NCI-H226 (cell line): ENCODE measurements at regions not wholly inside any gene's neighbourhood (a gene's known extent, or its start where the extent isn't known, plus 50 kb on each side); places are given as distances from the start of the nearest gene placed in this dataset.
"Not testable (repeated sequence)": the region's sequence is repeated elsewhere in the genome, so short reads cannot be mapped to it uniquely, and the experiment has no call there.

ENCODE experiments used
- DNase-seq: peaks from one replicate; pipeline ENCODE4 v3.0.0-alpha.2; 2015

- no peak for DNase-seq
Observed at GRCh38 chr10:71086439-71087080, 125.8 kb upstream of the UNC5B start.

GRCh38 chr10:71087622-71088021, 124.7 kb upstream of the UNC5B start:
- no peak for DNase-seq

GRCh38 chr10:71088054-71088453, 124.3 kb upstream of the UNC5B start:
- no peak for DNase-seq

GRCh38 chr10:71088578-71088977, 123.8 kb upstream of the UNC5B start:
- DNase-seq: not testable (repeated sequence)

GRCh38 chr10:71089162-71089561, 123.2 kb upstream of the UNC5B start:
- DNase-seq: no peak

- DNase-seq: no peak
Observed at GRCh38 chr10:71090330-71090729, 122.0 kb upstream of the UNC5B start.

- no peak for DNase-seq
Observed at GRCh38 chr10:71090801-71091200, 121.6 kb upstream of the UNC5B start.

GRCh38 chr10:71092812-71093401, 119.5 kb upstream of the UNC5B start:
- no peak for DNase-seq

- no peak for DNase-seq
Observed at GRCh38 chr10:71093531-71093930, 118.8 kb upstream of the UNC5B start.

- no peak for DNase-seq
Observed at GRCh38 chr10:71094712-71095390, 117.5 kb upstream of the UNC5B start.

- no peak for DNase-seq
Observed at GRCh38 chr10:71099731-71100361, 112.5 kb upstream of the UNC5B start.

GRCh38 chr10:71103961-71104360, 108.4 kb upstream of the UNC5B start:
- no peak for DNase-seq

- DNase-seq: not testable (repeated sequence)
Observed at GRCh38 chr10:71106151-71106550, 106.2 kb upstream of the UNC5B start.

- not testable (repeated sequence) for DNase-seq
Observed at GRCh38 chr10:71107117-71107516, 105.3 kb upstream of the UNC5B start.

- not testable (repeated sequence) for DNase-seq
Observed at GRCh38 chr10:71108042-71108441, 104.3 kb upstream of the UNC5B start.

GRCh38 chr10:71112138-71112785, 100.1 kb upstream of the UNC5B start:
- no peak for DNase-seq

GRCh38 chr10:71116426-71116825, 95.9 kb upstream of the UNC5B start:
- DNase-seq: no peak

- not testable (repeated sequence) for DNase-seq
Observed at GRCh38 chr10:71117589-71117988, 94.8 kb upstream of the UNC5B start.

- DNase-seq: no peak
Observed at GRCh38 chr10:71123023-71123422, 89.3 kb upstream of the UNC5B start.

- DNase-seq: no peak
Observed at GRCh38 chr10:71124921-71125748, 87.2 kb upstream of the UNC5B start.

- DNase-seq: no peak
Observed at GRCh38 chr10:71125749-71126107, 86.6 kb upstream of the UNC5B start.

- no peak for DNase-seq
Observed at GRCh38 chr10:71126432-71126831, 85.9 kb upstream of the UNC5B start.
